ENCODE measurements at regions not wholly inside any gene's neighbourhood (a gene's known extent, or its start where the extent isn't known, plus 50 kb on each side); places are given as distances from the start of the nearest gene placed in this dataset.

DNA sequence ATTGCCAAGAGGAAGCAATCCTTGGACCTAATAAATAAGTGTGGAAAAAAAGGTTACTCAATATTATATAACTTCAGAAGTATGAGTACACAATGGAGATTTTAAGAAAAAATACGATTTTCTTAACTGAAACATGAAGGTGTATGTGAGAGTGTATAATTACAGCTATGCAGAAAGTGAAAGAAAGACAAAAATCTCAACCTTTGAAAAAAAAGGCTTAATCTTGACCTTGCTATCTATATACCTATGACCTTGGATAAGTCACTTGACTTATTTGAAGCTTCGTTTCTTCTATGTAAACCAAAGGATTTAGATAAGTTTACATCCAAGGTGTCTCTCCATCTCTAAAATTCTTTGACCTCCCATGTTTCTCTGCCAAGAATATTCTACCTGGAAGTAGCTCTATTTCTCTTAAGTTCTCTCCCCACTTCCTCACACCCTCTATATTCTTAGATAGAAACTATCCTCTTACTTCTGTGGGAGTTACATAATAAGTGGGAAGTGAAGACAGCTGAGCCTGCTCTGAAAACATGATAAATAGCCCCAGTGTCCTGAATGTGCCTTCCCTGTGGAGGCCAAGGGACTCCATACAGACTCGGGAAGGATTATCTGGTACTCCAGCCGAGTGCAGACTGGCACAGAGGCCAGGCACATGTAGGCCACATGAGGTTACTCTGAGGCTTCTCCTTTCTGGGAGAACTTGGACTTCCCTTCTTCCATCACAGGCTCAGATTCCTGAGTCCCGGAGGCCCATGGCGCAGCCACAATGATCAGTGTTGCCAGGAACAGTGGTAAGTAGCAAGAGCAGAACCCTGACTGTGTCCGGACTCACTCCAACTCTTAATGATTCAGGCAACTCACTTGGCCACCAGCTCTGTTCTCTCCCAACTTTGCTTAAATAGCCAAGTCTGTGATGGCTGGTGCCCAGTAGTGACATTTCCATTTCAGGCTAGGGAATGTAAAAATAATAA is 166.8 kb upstream of the COL8A1 start:
- DNase-seq (ENCODE audit: insufficient read length), result no peak
- TF ChIP-seq POLR2AphosphoS5 (IDR thresholded peaks at IDR 0.05; ENCODE audit: low read depth, low read length) (no peak), TAF1 (IDR thresholded peaks at IDR 0.05; ENCODE audit: borderline replicate concordance, low read depth, low read length) (no peak), POLR2A (IDR thresholded peaks at IDR 0.05; ENCODE audit: low read depth, low read length) (no peak)
- no peak for FAIRE-seq

- DNase-seq (ENCODE audit: insufficient read length), result no peak
- TF ChIP-seq POLR2AphosphoS5 (IDR thresholded peaks at IDR 0.05; ENCODE audit: low read depth, low read length), result no peak
- TF ChIP-seq POLR2A (IDR thresholded peaks at IDR 0.05; ENCODE audit: low read depth, low read length), result no peak
- TF ChIP-seq TAF1 (IDR thresholded peaks at IDR 0.05; ENCODE audit: borderline replicate concordance, low read depth, low read length), result no peak
- FAIRE-seq, result no peak
Observed at GRCh38 chr3:99470841-99471240, 167.6 kb upstream of the COL8A1 start.

- TF ChIP-seq TAF1 (IDR thresholded peaks at IDR 0.05; ENCODE audit: borderline replicate concordance, low read depth, low read length) (no peak), POLR2A (IDR thresholded peaks at IDR 0.05; ENCODE audit: low read depth, low read length) (no peak)
- no peak for DNase-seq (ENCODE audit: insufficient read length)
- FAIRE-seq, result no peak
Observed at GRCh38 chr3:99468918-99469317, 169.5 kb upstream of the COL8A1 start.

GRCh38 chr3:99467420-99467819 is 171.0 kb upstream of the COL8A1 start:
- FAIRE-seq, result no peak
- TF ChIP-seq TAF1 (IDR thresholded peaks at IDR 0.05; ENCODE audit: borderline replicate concordance, low read depth, low read length), result no peak
- TF ChIP-seq POLR2AphosphoS5 (IDR thresholded peaks at IDR 0.05; ENCODE audit: low read depth, low read length), result no peak
- no peak for TF ChIP-seq POLR2A (IDR thresholded peaks at IDR 0.05; ENCODE audit: low read depth, low read length)
- DNase-seq (ENCODE audit: insufficient read length), result no peak

- TF ChIP-seq TAF1 (IDR thresholded peaks at IDR 0.05; ENCODE audit: borderline replicate concordance, low read depth, low read length) (no peak), POLR2AphosphoS5 (IDR thresholded peaks at IDR 0.05; ENCODE audit: low read depth, low read length) (no peak)
- FAIRE-seq, result no peak
- DNase-seq (ENCODE audit: insufficient read length), result no peak
Observed at GRCh38 chr3:99466331-99466730, 172.1 kb upstream of the COL8A1 start.

DNA sequence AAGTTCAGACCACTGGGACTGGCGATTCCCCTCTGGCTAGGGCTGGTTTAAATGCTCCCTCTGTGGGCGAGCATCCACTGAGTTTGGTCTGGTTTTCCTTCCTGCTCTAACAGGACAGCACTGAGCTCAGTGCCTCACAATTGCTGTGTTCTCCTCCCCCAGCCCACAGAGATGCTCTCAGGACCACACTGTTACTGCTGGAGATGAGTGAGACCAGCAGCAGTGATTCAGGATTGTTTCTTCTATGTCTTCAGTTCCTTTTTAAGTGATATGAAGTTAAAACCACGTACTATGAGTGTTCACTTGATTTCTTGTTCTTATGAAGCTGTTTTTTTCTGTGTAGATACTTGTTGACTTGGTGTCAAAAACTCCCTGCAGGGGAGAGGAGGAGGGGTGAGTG is 180.4 kb upstream of the COL8A1 start:
- peak; percentile 51 for FAIRE-seq
- DNase-seq (ENCODE audit: insufficient read length), result no peak
- TF ChIP-seq TAF1 (IDR thresholded peaks at IDR 0.05; ENCODE audit: borderline replicate concordance, low read depth, low read length) (no peak), POLR2AphosphoS5 (IDR thresholded peaks at IDR 0.05; ENCODE audit: low read depth, low read length) (no peak), POLR2A (IDR thresholded peaks at IDR 0.05; ENCODE audit: low read depth, low read length) (no peak)

DNA sequence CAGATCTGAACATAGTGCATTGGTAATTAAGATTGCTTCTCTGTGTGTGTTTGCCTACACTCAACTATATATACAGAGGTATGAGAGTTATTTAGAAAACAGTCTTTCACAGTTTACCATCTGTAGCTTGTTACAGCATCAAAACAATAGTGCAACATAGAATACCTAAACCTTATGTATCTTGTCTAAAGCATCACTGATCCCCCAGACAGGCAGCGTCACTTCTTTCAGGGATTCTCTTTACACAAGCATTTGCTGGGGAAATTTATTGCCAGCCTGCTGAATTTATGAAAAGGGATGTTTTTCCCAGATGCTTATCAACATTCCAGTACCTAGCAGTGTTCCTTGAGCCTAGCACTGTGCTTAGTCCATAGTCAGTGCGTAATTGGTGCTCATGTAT is 195.8 kb upstream of the COL8A1 start:
- FAIRE-seq (no peak), DNase-seq (ENCODE audit: insufficient read length) (no peak)
- no peak for TF ChIP-seq POLR2A (IDR thresholded peaks at IDR 0.05; ENCODE audit: low read depth, low read length)
- TF ChIP-seq TAF1 (IDR thresholded peaks at IDR 0.05; ENCODE audit: borderline replicate concordance, low read depth, low read length), result no peak
- no peak for TF ChIP-seq POLR2AphosphoS5 (IDR thresholded peaks at IDR 0.05; ENCODE audit: low read depth, low read length)

- TF ChIP-seq POLR2A (IDR thresholded peaks at IDR 0.05; ENCODE audit: low read depth, low read length) (no peak), POLR2AphosphoS5 (IDR thresholded peaks at IDR 0.05; ENCODE audit: low read depth, low read length) (no peak), TAF1 (IDR thresholded peaks at IDR 0.05; ENCODE audit: borderline replicate concordance, low read depth, low read length) (no peak)
- DNase-seq (ENCODE audit: insufficient read length) (no peak), FAIRE-seq (no peak)
Observed at GRCh38 chr3:99439892-99440291, 198.5 kb upstream of the COL8A1 start.

GRCh38 chr3:99434190-99434589 is 204.2 kb upstream of the COL8A1 start:
- no peak for DNase-seq (ENCODE audit: insufficient read length)
- no peak for FAIRE-seq
- TF ChIP-seq POLR2A (IDR thresholded peaks at IDR 0.05; ENCODE audit: low read depth, low read length), result no peak
- no peak for TF ChIP-seq POLR2AphosphoS5 (IDR thresholded peaks at IDR 0.05; ENCODE audit: low read depth, low read length)
- TF ChIP-seq TAF1 (IDR thresholded peaks at IDR 0.05; ENCODE audit: borderline replicate concordance, low read depth, low read length), result no peak

DNA sequence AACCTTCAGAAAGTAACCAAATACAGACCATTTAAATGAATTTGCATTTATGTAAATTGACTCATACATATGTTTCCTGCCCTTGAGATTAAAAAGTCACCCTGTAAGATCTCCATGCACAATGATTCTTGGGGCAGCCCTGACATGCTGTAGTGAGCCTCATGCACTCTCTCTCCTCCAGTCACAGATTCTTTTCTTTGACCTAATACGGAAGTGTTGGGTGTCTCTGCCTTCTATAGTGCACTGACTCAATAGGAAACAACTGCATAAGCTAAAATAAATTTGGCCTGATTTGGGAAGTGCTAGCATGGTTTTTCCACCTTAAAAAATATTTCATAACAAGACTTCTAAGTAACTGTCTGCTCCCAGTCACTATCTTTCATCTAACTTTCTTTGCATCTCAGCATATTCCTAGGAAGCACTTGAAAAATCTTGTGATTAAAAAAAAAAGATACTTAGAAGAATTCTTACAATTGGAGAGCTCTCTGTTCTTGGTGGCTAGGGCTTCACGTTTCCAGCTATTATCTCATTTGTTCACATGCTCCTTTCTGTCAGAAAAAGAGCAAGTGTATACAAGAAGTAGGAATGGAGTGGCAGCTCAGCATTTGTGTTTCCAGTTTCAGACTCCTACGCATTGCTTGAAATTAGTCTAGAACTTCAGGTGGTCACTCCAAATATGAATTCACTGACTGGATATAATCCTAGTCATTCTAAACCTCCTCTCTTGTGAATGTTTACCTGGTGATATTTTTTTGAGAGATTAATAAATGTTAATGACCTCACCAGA is 207.9 kb upstream of the COL8A1 start:
- TF ChIP-seq POLR2A (IDR thresholded peaks at IDR 0.05; ENCODE audit: low read depth, low read length) (no peak), POLR2AphosphoS5 (IDR thresholded peaks at IDR 0.05; ENCODE audit: low read depth, low read length) (no peak), TAF1 (IDR thresholded peaks at IDR 0.05; ENCODE audit: borderline replicate concordance, low read depth, low read length) (no peak)
- peak; percentile 73 for FAIRE-seq
- DNase-seq (ENCODE audit: insufficient read length), result no peak

GRCh38 chr3:99429502-99429901 is 208.9 kb upstream of the COL8A1 start:
- TF ChIP-seq POLR2AphosphoS5 (IDR thresholded peaks at IDR 0.05; ENCODE audit: low read depth, low read length) (no peak), POLR2A (IDR thresholded peaks at IDR 0.05; ENCODE audit: low read depth, low read length) (no peak), TAF1 (IDR thresholded peaks at IDR 0.05; ENCODE audit: borderline replicate concordance, low read depth, low read length) (no peak)
- no peak for DNase-seq (ENCODE audit: insufficient read length)
- no peak for FAIRE-seq

Measured in GM12892 (cell line).